ENCODE measurements at regions not wholly inside any gene's neighbourhood (a gene's known extent, or its start where the extent isn't known, plus 50 kb on each side); places are given as distances from the start of the nearest gene placed in this dataset.

GRCh38 chr2:176638167-176639015, 369.1 kb downstream of the MTX2 start:
- TF ChIP-seq CTCF (IDR thresholded peaks at IDR 0.05), result peak; percentile 42 to 72 (median 53)
- FAIRE-seq (peak; percentile 17), ATAC-seq (peak; percentile 95 to 98 (median 98)), DNase-seq (peak; percentile 39 to 86 (median 62))
- Histone ChIP-seq H3K4me1 (no peaks in the 10 kb centered on the region), H3K27ac (no peak overlapping the region), H3K36me3 (no peaks in the 10 kb centered on the region), H3K4me3 (peak overlapping the region; percentile 30 to 55 (median 47)), H3K27me3 (peaks cover 0 to 40% (median 4%) of the 10 kb centered on the region in 4 donors), H3K9me3 (no peaks in the 10 kb centered on the region)
- intact Hi-C loops (cut with DNase I), result loop anchor here in 1 of 3 donors (5.0 kb wide), 1 partner anchor 511 kb away; the partner anchor contains the start of gene HOXD8
- WGBS, 2 donors, result 6 to 11% methylated on average over 36 to 39 of the region's 39 CpGs

- DNase-seq, result no peak
- no peaks in the 10 kb centered on the region for H3K4me1 ChIP-seq
- ATAC-seq, result no peak
- no peak overlapping the region for H3K4me3 ChIP-seq
- 63 to 69% methylated on average over 7 of the region's 7 CpGs for WGBS, 2 donors
- no peaks in the 10 kb centered on the region for H3K36me3 ChIP-seq
- no peak for TF ChIP-seq CTCF (IDR thresholded peaks at IDR 0.05)
- peaks cover 0 to 40% (median 4%) of the 10 kb centered on the region in 4 donors for H3K27me3 ChIP-seq
- H3K27ac ChIP-seq, result no peak overlapping the region
- no peak for FAIRE-seq
- no peaks in the 10 kb centered on the region for H3K9me3 ChIP-seq
- intact Hi-C loops (cut with DNase I), result loop anchor here in 1 of 3 donors (5.0 kb wide), 1 partner anchor 512 kb away; the partner anchor contains the start of gene HOXD8
Observed at GRCh38 chr2:176639016-176639343, 369.7 kb downstream of the MTX2 start.

- DNase-seq, result no peak
- TF ChIP-seq CTCF (IDR thresholded peaks at IDR 0.05), result no peak
- H3K36me3 ChIP-seq, result no peaks in the 10 kb centered on the region
- FAIRE-seq, result no peak
- WGBS, 2 donors, result 40 to 59% methylated on average over 5 of the region's 5 CpGs
- H3K9me3 ChIP-seq, result no peaks in the 10 kb centered on the region
- H3K27me3 ChIP-seq, result peaks cover 0 to 36% (median 4%) of the 10 kb centered on the region in 4 donors
- H3K4me1 ChIP-seq, result no peaks in the 10 kb centered on the region
- H3K27ac ChIP-seq, result no peak overlapping the region
- intact Hi-C loops (cut with DNase I), result loop anchor here (5.0 to 10.0 kb wide), 4 partner anchors 495 to 515 kb away; partner anchors contain the start of genes HOXD8 (in 2 of the 3) and HOXD9 (in 1 of the 3)
- no peak overlapping the region for H3K4me3 ChIP-seq
- ATAC-seq, result no peak
Observed at GRCh38 chr2:176639671-176640070, 370.4 kb downstream of the MTX2 start.

GRCh38 chr2:176641436-176641835, 372.2 kb downstream of the MTX2 start:
- Histone ChIP-seq H3K36me3 (no peaks in the 10 kb centered on the region), H3K27ac (no peak overlapping the region), H3K9me3 (no peaks in the 10 kb centered on the region), H3K4me3 (no peak overlapping the region), H3K27me3 (peaks cover 0 to 34% (median 4%) of the 10 kb centered on the region in 4 donors), H3K4me1 (no peaks in the 10 kb centered on the region)
- ATAC-seq (no peak), FAIRE-seq (no peak), DNase-seq (no peak)
- WGBS, 2 donors, result 63 to 80% methylated on average over 2 of the region's 2 CpGs
- intact Hi-C loops (cut with DNase I), result loop anchor here (5.0 to 10.0 kb wide), 3 partner anchors 497 to 517 kb away; partner anchors contain the start of genes HOXD8 (in 1 of the 3) and HOXD9 (in 1 of the 3)
- TF ChIP-seq CTCF (IDR thresholded peaks at IDR 0.05), result no peak

All from pancreas (tissue), 10 donors.